WTC11 (cell line): ENCODE measurements at regions not wholly inside any gene's neighbourhood (a gene's known extent, or its start where the extent isn't known, plus 50 kb on each side); places are given as distances from the start of the nearest gene placed in this dataset.

Source experiments
- ATAC-seq: fragments of 200-7000 bp; cut with Tn5 transposase; 2 replicates; pipeline ENCODE4 v1.10.0; 2021; ENCODE audit warnings: mild to moderate bottlenecking, moderate library complexity
- CTCF ChIA-PET: fragments of 300-600 bp; sonication (Branson Sonifier 250); formaldehyde crosslinking; loops from one replicate; lab custom pipeline; 2021; ENCODE audit warnings: antibody characterized with exemption; lab: Charles Lee
- POLR2A ChIA-PET: fragments of 350-600 bp; sonication (Branson Sonifier 250); formaldehyde crosslinking; loops from one replicate; lab custom pipeline; 2021; ENCODE audit warnings: antibody characterized with exemption; lab: Charles Lee
- DNase-seq: peaks from one replicate; pipeline ENCODE4 v3.0.0; 2021; ENCODE audit warnings: low spot score
- H3K27ac Mint-ChIP-seq: 2 replicates; pipeline ENCODE4 v1.8.0; 2021; ENCODE audit warnings: mixed read lengths
- H3K27me3 Mint-ChIP-seq: 2 replicates; pipeline ENCODE4 v1.8.0; 2021; ENCODE audit warnings: low read depth, mild to moderate bottlenecking, moderate library complexity, mixed read lengths
- H3K36me3 Mint-ChIP-seq: 2 replicates; pipeline ENCODE4 v1.8.0; 2021; ENCODE audit warnings: mixed read lengths
- H3K4me1 Mint-ChIP-seq: 2 replicates; pipeline ENCODE4 v1.8.0; 2022; ENCODE audit warnings: mixed read lengths
- H3K4me3 Mint-ChIP-seq: 2 replicates; pipeline ENCODE4 v1.8.0; 2021; ENCODE audit warnings: mild to moderate bottlenecking, moderate library complexity, mixed read lengths
- H3K9me3 Mint-ChIP-seq: 2 replicates; pipeline ENCODE4 v1.8.0; 2021; ENCODE audit warnings: mixed read lengths
- ATF1 ChIP-seq: sonication (generic); formaldehyde crosslinking; IDR thresholded peaks from 2 replicates; pipeline ENCODE4 v1.8.1; 2023; ENCODE audit warnings: mild to moderate bottlenecking, moderate library complexity, missing genetic modification reagents
- CBFB ChIP-seq: sonication (generic); formaldehyde crosslinking; IDR thresholded peaks from 2 replicates; pipeline ENCODE4 v1.8.1; 2022; ENCODE audit warnings: mild to moderate bottlenecking, low read depth, missing genetic modification reagents
- ESRRA ChIP-seq: sonication (generic); formaldehyde crosslinking; IDR thresholded peaks from 2 replicates; pipeline ENCODE4 v1.8.1; 2022; ENCODE audit warnings: mild to moderate bottlenecking, missing genetic modification reagents, borderline replicate concordance
- GTF2I ChIP-seq: fragments of 250-450 bp; sonication (Bioruptor Pico); conservative IDR thresholded peaks from 2 replicates; pipeline ENCODE4 v1.4.0; 2021; ENCODE audit warnings: mild to moderate bottlenecking
- HMGA2 ChIP-seq: fragments of 250-450 bp; sonication (Bioruptor Pico); IDR thresholded peaks from 2 replicates; pipeline ENCODE4 v1.4.0; 2021; ENCODE audit warnings: mild to moderate bottlenecking, moderate library complexity
- IRF2 ChIP-seq: sonication (generic); formaldehyde crosslinking; IDR thresholded peaks from 2 replicates; pipeline ENCODE4 v1.8.0; 2022; ENCODE audit warnings: low read depth, missing genetic modification reagents, borderline replicate concordance
- JAZF1 ChIP-seq: fragments of 250-450 bp; sonication (Bioruptor Pico); IDR thresholded peaks from 2 replicates; pipeline ENCODE4 v1.9.0; 2021; ENCODE audit warnings: moderate library complexity, mild to moderate bottlenecking, inconsistent platforms
- NR3C1 ChIP-seq: sonication (generic); formaldehyde crosslinking; conservative IDR thresholded peaks from 2 replicates; pipeline ENCODE4 v1.8.1; 2023; ENCODE audit warnings: low read depth, mild to moderate bottlenecking, missing genetic modification reagents
- TEAD1 ChIP-seq: sonication (generic); formaldehyde crosslinking; IDR thresholded peaks from 2 replicates; pipeline ENCODE4 v1.8.0; 2022; ENCODE audit warnings: mild to moderate bottlenecking, missing genetic modification reagents
- TEAD4 ChIP-seq: sonication (generic); formaldehyde crosslinking; IDR thresholded peaks from 2 replicates; pipeline ENCODE4 v1.8.0; 2022; ENCODE audit warnings: mild to moderate bottlenecking, missing genetic modification reagents
- ZNF121 ChIP-seq: sonication (generic); formaldehyde crosslinking; IDR thresholded peaks from 2 replicates; pipeline ENCODE4 v1.8.0; 2023; ENCODE audit warnings: missing genetic modification reagents
- ZNF138 ChIP-seq: sonication (generic); formaldehyde crosslinking; conservative IDR thresholded peaks from 2 replicates; pipeline ENCODE4 v1.8.1; 2022; ENCODE audit warnings: mild to moderate bottlenecking, moderate library complexity, missing genetic modification reagents
- ZNF317 ChIP-seq: sonication (generic); formaldehyde crosslinking; IDR thresholded peaks from 2 replicates; pipeline ENCODE4 v1.8.1; 2023; ENCODE audit warnings: low read depth, mild to moderate bottlenecking, moderate library complexity, missing genetic modification reagents, borderline replicate concordance
- ZNF671 ChIP-seq: fragments of 250-450 bp; sonication (Bioruptor Pico); IDR thresholded peaks from 2 replicates; pipeline ENCODE4 v1.8.0; 2021; ENCODE audit warnings: mild to moderate bottlenecking
- TF ChIP-seq, protein P1 (sequence below): sonication (generic); formaldehyde crosslinking; IDR thresholded peaks from 2 replicates; pipeline ENCODE4 v1.8.0; 2022; ENCODE audit warnings: mild to moderate bottlenecking, missing genetic modification reagents
- TF ChIP-seq, protein P2 (sequence below): sonication (generic); formaldehyde crosslinking; IDR thresholded peaks from 2 replicates; pipeline ENCODE4 v1.8.0; 2023; ENCODE audit warnings: missing genetic modification reagents, mild to moderate bottlenecking, borderline replicate concordance
- TF ChIP-seq, protein P3 (sequence below): sonication (generic); formaldehyde crosslinking; IDR thresholded peaks from 2 replicates; pipeline ENCODE4 v1.8.1; 2022; ENCODE audit warnings: mild to moderate bottlenecking, moderate library complexity, missing genetic modification reagents
- TF ChIP-seq, protein P4 (sequence below): fragments of 250-450 bp; sonication (Bioruptor Pico); IDR thresholded peaks from 2 replicates; pipeline ENCODE4 v1.9.0; 2021; ENCODE audit warnings: mild to moderate bottlenecking, borderline replicate concordance
- TF ChIP-seq, protein P5 (sequence below): fragments of 250-450 bp; sonication (Bioruptor Pico); IDR thresholded peaks from 2 replicates; pipeline ENCODE4 v2.1.2; 2022; ENCODE audit warnings: mild to moderate bottlenecking, moderate library complexity
- TF ChIP-seq, protein P6 (sequence below): sonication (generic); formaldehyde crosslinking; IDR thresholded peaks from 2 replicates; pipeline ENCODE4 v1.8.1; 2023; ENCODE audit warnings: mild to moderate bottlenecking, missing genetic modification reagents, moderate library complexity
- TF ChIP-seq, protein P7 (sequence below): fragments of 250-450 bp; sonication (Bioruptor Pico); IDR thresholded peaks from 2 replicates; pipeline ENCODE4 v1.9.0; 2021; ENCODE audit warnings: moderate library complexity, mild to moderate bottlenecking, inconsistent platforms, borderline replicate concordance

DNA sequence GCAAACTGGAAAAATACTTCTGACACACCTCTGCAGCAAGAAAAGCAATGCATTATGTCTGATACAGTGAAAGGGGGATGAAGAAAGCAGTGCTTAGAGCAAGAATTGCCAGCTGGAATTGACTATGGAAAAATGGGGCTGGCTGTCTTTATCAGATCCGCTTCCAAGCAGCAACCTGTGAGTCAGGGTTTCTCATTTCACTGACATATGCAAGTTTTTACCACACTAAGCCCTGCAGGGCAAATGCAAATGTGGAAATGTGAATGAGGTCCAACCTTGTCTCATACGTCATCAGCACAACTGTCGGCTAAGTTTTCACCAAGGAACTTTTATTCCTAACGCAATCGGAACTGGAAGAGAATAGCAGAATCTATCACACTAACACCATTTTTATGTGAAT is 172.5 kb upstream of the GADL1 start:
- no peak for ATAC-seq
- ChIA-PET CTCF (no interaction called here), POLR2A (no interaction called here)
- Mint-ChIP-seq H3K27me3 (no peaks in the 10 kb centered on the region), H3K27ac (no peak overlapping the region), H3K9me3 (peaks cover 16% of the 10 kb centered on the region), H3K36me3 (no peaks in the 10 kb centered on the region; the same call in 1 of the 2 replicates), H3K4me3 (no peak overlapping the region), H3K4me1 (peaks cover 14% of the 10 kb centered on the region)
- DNase-seq: no peak
- no peak for TF ChIP-seq ATF1
- TF ChIP-seq CBFB (CRISPR knock-in tag): no peak
- TF ChIP-seq, protein P1, sequence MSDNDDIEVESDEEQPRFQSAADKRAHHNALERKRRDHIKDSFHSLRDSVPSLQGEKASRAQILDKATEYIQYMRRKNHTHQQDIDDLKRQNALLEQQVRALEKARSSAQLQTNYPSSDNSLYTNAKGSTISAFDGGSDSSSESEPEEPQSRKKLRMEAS (CRISPR knock-in tag): no peak
- TF ChIP-seq, protein P2, sequence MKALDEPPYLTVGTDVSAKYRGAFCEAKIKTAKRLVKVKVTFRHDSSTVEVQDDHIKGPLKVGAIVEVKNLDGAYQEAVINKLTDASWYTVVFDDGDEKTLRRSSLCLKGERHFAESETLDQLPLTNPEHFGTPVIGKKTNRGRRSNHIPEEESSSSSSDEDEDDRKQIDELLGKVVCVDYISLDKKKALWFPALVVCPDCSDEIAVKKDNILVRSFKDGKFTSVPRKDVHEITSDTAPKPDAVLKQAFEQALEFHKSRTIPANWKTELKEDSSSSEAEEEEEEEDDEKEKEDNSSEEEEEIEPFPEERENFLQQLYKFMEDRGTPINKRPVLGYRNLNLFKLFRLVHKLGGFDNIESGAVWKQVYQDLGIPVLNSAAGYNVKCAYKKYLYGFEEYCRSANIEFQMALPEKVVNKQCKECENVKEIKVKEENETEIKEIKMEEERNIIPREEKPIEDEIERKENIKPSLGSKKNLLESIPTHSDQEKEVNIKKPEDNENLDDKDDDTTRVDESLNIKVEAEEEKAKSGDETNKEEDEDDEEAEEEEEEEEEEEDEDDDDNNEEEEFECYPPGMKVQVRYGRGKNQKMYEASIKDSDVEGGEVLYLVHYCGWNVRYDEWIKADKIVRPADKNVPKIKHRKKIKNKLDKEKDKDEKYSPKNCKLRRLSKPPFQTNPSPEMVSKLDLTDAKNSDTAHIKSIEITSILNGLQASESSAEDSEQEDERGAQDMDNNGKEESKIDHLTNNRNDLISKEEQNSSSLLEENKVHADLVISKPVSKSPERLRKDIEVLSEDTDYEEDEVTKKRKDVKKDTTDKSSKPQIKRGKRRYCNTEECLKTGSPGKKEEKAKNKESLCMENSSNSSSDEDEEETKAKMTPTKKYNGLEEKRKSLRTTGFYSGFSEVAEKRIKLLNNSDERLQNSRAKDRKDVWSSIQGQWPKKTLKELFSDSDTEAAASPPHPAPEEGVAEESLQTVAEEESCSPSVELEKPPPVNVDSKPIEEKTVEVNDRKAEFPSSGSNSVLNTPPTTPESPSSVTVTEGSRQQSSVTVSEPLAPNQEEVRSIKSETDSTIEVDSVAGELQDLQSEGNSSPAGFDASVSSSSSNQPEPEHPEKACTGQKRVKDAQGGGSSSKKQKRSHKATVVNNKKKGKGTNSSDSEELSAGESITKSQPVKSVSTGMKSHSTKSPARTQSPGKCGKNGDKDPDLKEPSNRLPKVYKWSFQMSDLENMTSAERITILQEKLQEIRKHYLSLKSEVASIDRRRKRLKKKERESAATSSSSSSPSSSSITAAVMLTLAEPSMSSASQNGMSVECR: no peak

DNA sequence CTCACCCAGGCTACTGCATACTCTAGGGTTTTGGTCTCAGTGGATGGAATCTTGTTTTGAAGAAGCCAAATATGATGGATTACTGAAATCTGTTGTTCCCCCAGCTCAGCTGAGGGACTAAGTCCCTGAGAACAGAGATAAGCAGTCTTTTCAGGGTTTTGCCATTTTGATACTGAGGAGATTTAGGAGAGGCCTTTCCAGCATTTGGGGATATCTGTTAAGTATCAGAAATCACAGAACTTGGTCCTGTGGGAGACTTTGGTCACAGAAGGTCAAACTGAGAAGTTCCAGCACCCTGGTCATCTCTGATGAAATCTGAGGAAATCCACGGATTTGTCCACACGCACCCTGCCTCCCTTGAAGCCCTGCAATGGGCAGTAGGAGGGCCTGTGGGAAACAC is 181.0 kb upstream of the GADL1 start:
- Mint-ChIP-seq H3K9me3 (peaks cover 15% of the 10 kb centered on the region), H3K36me3 (peaks cover 4% of the 10 kb centered on the region; the same call in 1 of the 2 replicates), H3K4me1 (peaks cover 8% of the 10 kb centered on the region), H3K27ac (no peak overlapping the region), H3K4me3 (no peak overlapping the region), H3K27me3 (no peaks in the 10 kb centered on the region)
- DNase-seq (no peak), ATAC-seq (no peak)
- no peak for TF ChIP-seq GTF2I (CRISPR knock-in tag)
- no peak for TF ChIP-seq TEAD1 (CRISPR knock-in tag)
- TF ChIP-seq JAZF1 (CRISPR knock-in tag): no peak
- TF ChIP-seq CBFB (CRISPR knock-in tag): no peak
- no peak for TF ChIP-seq TEAD4
- TF ChIP-seq ZNF671: no peak
- TF ChIP-seq NR3C1 (CRISPR knock-in tag): no peak
- no peak for TF ChIP-seq IRF2 (CRISPR knock-in tag)
- POLR2A ChIA-PET: no interaction called here
- CTCF ChIA-PET: no interaction called here

DNA sequence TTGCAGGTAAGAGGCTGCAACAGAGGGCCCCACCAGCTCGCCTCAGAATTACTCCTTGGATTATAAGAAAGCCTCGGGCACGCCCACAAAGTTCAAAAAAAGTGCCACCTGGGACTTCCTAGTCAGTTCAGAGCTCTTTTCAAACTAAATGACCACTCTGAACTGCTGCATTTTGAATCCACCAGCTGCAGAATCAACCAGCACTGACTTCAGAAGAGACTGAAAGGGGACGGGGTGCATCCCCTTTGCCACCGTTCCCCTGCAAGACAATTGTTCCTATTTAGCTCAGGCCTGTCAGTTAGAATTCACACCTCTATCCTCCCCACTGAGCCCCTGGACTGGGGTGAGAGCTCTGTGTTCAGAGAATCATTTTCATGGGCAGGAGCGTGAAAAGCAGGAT is 181.4 kb upstream of the GADL1 start:
- POLR2A ChIA-PET: no interaction called here
- no peaks in the 10 kb centered on the region for H3K27me3 Mint-ChIP-seq
- peaks cover 15% of the 10 kb centered on the region for H3K9me3 Mint-ChIP-seq
- peaks cover 4% of the 10 kb centered on the region; the same call in 1 of the 2 replicates for H3K36me3 Mint-ChIP-seq
- no peak for DNase-seq
- peaks cover 12% of the 10 kb centered on the region for H3K4me1 Mint-ChIP-seq
- no peak overlapping the region for H3K4me3 Mint-ChIP-seq
- CTCF ChIA-PET: no interaction called here
- no peak overlapping the region for H3K27ac Mint-ChIP-seq
- no peak for ATAC-seq
- TF ChIP-seq, protein P3, sequence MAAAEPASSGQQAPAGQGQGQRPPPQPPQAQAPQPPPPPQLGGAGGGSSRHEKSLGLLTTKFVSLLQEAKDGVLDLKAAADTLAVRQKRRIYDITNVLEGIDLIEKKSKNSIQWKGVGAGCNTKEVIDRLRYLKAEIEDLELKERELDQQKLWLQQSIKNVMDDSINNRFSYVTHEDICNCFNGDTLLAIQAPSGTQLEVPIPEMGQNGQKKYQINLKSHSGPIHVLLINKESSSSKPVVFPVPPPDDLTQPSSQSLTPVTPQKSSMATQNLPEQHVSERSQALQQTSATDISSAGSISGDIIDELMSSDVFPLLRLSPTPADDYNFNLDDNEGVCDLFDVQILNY (CRISPR knock-in tag): no peak
- no peak for TF ChIP-seq HMGA2 (CRISPR knock-in tag)
- no peak for TF ChIP-seq ZNF317 (CRISPR knock-in tag)
- no peak for TF ChIP-seq ZNF138
- TF ChIP-seq, protein P4, sequence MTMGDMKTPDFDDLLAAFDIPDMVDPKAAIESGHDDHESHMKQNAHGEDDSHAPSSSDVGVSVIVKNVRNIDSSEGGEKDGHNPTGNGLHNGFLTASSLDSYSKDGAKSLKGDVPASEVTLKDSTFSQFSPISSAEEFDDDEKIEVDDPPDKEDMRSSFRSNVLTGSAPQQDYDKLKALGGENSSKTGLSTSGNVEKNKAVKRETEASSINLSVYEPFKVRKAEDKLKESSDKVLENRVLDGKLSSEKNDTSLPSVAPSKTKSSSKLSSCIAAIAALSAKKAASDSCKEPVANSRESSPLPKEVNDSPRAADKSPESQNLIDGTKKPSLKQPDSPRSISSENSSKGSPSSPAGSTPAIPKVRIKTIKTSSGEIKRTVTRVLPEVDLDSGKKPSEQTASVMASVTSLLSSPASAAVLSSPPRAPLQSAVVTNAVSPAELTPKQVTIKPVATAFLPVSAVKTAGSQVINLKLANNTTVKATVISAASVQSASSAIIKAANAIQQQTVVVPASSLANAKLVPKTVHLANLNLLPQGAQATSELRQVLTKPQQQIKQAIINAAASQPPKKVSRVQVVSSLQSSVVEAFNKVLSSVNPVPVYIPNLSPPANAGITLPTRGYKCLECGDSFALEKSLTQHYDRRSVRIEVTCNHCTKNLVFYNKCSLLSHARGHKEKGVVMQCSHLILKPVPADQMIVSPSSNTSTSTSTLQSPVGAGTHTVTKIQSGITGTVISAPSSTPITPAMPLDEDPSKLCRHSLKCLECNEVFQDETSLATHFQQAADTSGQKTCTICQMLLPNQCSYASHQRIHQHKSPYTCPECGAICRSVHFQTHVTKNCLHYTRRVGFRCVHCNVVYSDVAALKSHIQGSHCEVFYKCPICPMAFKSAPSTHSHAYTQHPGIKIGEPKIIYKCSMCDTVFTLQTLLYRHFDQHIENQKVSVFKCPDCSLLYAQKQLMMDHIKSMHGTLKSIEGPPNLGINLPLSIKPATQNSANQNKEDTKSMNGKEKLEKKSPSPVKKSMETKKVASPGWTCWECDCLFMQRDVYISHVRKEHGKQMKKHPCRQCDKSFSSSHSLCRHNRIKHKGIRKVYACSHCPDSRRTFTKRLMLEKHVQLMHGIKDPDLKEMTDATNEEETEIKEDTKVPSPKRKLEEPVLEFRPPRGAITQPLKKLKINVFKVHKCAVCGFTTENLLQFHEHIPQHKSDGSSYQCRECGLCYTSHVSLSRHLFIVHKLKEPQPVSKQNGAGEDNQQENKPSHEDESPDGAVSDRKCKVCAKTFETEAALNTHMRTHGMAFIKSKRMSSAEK (CRISPR knock-in tag): no peak
- TF ChIP-seq, protein P5, sequence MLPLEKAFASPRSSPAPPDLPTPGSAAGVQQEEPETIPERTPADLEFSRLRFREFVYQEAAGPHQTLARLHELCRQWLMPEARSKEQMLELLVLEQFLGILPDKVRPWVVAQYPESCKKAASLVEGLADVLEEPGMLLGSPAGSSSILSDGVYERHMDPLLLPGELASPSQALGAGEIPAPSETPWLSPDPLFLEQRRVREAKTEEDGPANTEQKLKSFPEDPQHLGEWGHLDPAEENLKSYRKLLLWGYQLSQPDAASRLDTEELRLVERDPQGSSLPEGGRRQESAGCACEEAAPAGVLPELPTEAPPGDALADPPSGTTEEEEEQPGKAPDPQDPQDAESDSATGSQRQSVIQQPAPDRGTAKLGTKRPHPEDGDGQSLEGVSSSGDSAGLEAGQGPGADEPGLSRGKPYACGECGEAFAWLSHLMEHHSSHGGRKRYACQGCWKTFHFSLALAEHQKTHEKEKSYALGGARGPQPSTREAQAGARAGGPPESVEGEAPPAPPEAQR (CRISPR knock-in tag): no peak
- TF ChIP-seq, protein P6, sequence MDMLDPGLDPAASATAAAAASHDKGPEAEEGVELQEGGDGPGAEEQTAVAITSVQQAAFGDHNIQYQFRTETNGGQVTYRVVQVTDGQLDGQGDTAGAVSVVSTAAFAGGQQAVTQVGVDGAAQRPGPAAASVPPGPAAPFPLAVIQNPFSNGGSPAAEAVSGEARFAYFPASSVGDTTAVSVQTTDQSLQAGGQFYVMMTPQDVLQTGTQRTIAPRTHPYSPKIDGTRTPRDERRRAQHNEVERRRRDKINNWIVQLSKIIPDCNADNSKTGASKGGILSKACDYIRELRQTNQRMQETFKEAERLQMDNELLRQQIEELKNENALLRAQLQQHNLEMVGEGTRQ (CRISPR knock-in tag): no peak
- no peak for TF ChIP-seq NR3C1 (CRISPR knock-in tag)
- no peak for TF ChIP-seq ZNF121 (CRISPR knock-in tag)
- TF ChIP-seq, protein P7, sequence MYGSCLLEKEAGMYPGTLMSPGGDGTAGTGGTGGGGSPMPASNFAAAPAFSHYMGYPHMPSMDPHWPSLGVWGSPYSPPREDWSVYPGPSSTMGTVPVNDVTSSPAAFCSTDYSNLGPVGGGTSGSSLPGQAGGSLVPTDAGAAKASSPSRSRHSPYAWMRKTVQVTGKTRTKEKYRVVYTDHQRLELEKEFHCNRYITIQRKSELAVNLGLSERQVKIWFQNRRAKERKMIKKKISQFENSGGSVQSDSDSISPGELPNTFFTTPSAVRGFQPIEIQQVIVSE (CRISPR knock-in tag): no peak
- TF ChIP-seq ESRRA (CRISPR knock-in tag): no peak
